ENCODE measurements at regions not wholly inside any gene's neighbourhood (a gene's known extent, or its start where the extent isn't known, plus 50 kb on each side); places are given as distances from the start of the nearest gene placed in this dataset.
"Not testable (repeated sequence)": the region's sequence is repeated elsewhere in the genome, so short reads cannot be mapped to it uniquely, and the experiment has no call there.

- no peak for DNase-seq (ENCODE audit: extremely low spot score)
- Histone ChIP-seq H3K9me3 (no peaks in the 10 kb centered on the region), H3K4me1 (no peaks in the 10 kb centered on the region), H3K4me3 (no peak overlapping the region), H3K36me3 (no peaks in the 10 kb centered on the region), H3K27ac (replicated peaks in 1 of 4) (no peak overlapping the region), H3K27me3 (no peaks in the 10 kb centered on the region)
- TF ChIP-seq EP300 (IDR thresholded peaks at IDR 0.05), result no peak
- TF ChIP-seq POLR2A (IDR thresholded peaks at IDR 0.05; ENCODE audit: low read depth), result no peak
- TF ChIP-seq POLR2AphosphoS5 (IDR thresholded peaks at IDR 0.05), result no peak
- TF ChIP-seq CTCF (IDR thresholded peaks at IDR 0.05), result no peak
- intact Hi-C loops (cut with DNase I), result no loop called here
- WGBS, result 95% methylated on average over 14 of the region's 14 CpGs
Observed at GRCh38 chr13:65330691-65331090, 1899.4 kb downstream of the PCDH9 start.

GRCh38 chr13:65330287-65330686 is 1899.8 kb downstream of the PCDH9 start:
- no peaks in the 10 kb centered on the region for H3K36me3 ChIP-seq
- no peak overlapping the region for H3K27ac ChIP-seq (replicated peaks in 1 of 4)
- intact Hi-C loops (cut with DNase I), result no loop called here
- no peaks in the 10 kb centered on the region for H3K27me3 ChIP-seq
- H3K4me1 ChIP-seq, result no peaks in the 10 kb centered on the region
- TF ChIP-seq POLR2A (IDR thresholded peaks at IDR 0.05; ENCODE audit: low read depth) (no peak), CTCF (IDR thresholded peaks at IDR 0.05) (no peak), EP300 (IDR thresholded peaks at IDR 0.05) (no peak), POLR2AphosphoS5 (IDR thresholded peaks at IDR 0.05) (no peak)
- H3K9me3 ChIP-seq, result no peaks in the 10 kb centered on the region
- no peak overlapping the region for H3K4me3 ChIP-seq
- 90% methylated on average over 17 of the region's 17 CpGs for WGBS
- DNase-seq (ENCODE audit: extremely low spot score), result no peak

- 92% methylated on average over 13 of the region's 15 CpGs for WGBS
- H3K27ac ChIP-seq (replicated peaks in 1 of 4); H3K4me3 ChIP-seq; H3K9me3 ChIP-seq; H3K36me3 ChIP-seq; H3K4me1 ChIP-seq; intact Hi-C loops (cut with DNase I); DNase-seq (ENCODE audit: extremely low spot score); H3K27me3 ChIP-seq: not testable (repeated sequence)
Observed at GRCh38 chr13:65323192-65323591, 1906.9 kb downstream of the PCDH9 start.

- 89% methylated on average over 2 of the region's 2 CpGs for WGBS
- intact Hi-C loops (cut with DNase I); H3K9me3 ChIP-seq; H3K4me3 ChIP-seq; DNase-seq (ENCODE audit: extremely low spot score); H3K4me1 ChIP-seq; H3K36me3 ChIP-seq; H3K27me3 ChIP-seq; H3K27ac ChIP-seq (replicated peaks in 1 of 4): not testable (repeated sequence)
Observed at GRCh38 chr13:65321423-65321822, 1908.7 kb downstream of the PCDH9 start.

- Histone ChIP-seq H3K4me3 (no peak overlapping the region), H3K36me3 (no peaks in the 10 kb centered on the region), H3K4me1 (no peaks in the 10 kb centered on the region), H3K27me3 (no peaks in the 10 kb centered on the region), H3K9me3 (peaks cover 0 to 4% (median 0%) of the 10 kb centered on the region in 4 donors), H3K27ac (replicated peaks in 1 of 4) (no peak overlapping the region)
- 93% methylated on average over 3 of the region's 4 CpGs for WGBS
- no peak for DNase-seq (ENCODE audit: extremely low spot score)
- TF ChIP-seq CTCF (IDR thresholded peaks at IDR 0.05) (no peak), POLR2AphosphoS5 (IDR thresholded peaks at IDR 0.05) (no peak), EP300 (IDR thresholded peaks at IDR 0.05) (no peak), POLR2A (IDR thresholded peaks at IDR 0.05; ENCODE audit: low read depth) (no peak)
- intact Hi-C loops (cut with DNase I), result no loop called here
Observed at GRCh38 chr13:65314008-65314407, 1916.1 kb downstream of the PCDH9 start.

GRCh38 chr13:65310663-65311328 is 1919.3 kb downstream of the PCDH9 start:
- no peaks in the 10 kb centered on the region for H3K36me3 ChIP-seq
- intact Hi-C loops (cut with DNase I), result no loop called here
- TF ChIP-seq CTCF (IDR thresholded peaks at IDR 0.05) (no peak), EP300 (IDR thresholded peaks at IDR 0.05) (no peak), POLR2A (IDR thresholded peaks at IDR 0.05; ENCODE audit: low read depth) (no peak), POLR2AphosphoS5 (IDR thresholded peaks at IDR 0.05) (no peak)
- no peak overlapping the region for H3K27ac ChIP-seq (replicated peaks in 1 of 4)
- H3K9me3 ChIP-seq, result peaks cover 0 to 4% (median 0%) of the 10 kb centered on the region in 4 donors
- H3K4me3 ChIP-seq, result no peak overlapping the region
- no peak for DNase-seq (ENCODE audit: extremely low spot score)
- no peaks in the 10 kb centered on the region for H3K4me1 ChIP-seq
- no peaks in the 10 kb centered on the region for H3K27me3 ChIP-seq
- WGBS, result 92% methylated on average over 26 of the region's 29 CpGs

All from esophagus muscularis mucosa (tissue), 4 donors.